Keratinocyte (primary cell): ENCODE measurements at regions not wholly inside any gene's neighbourhood (a gene's known extent, or its start where the extent isn't known, plus 50 kb on each side); places are given as distances from the start of the nearest gene placed in this dataset.

Experiments
- EZH2 ChIP-seq: IDR thresholded peaks from one replicate; pipeline ENCODE4 v1.6.1; 2012; ENCODE audit warnings: inconsistent platforms, mild to moderate bottlenecking, low read length, moderate library complexity
- TF ChIP-seq, protein P1 (sequence below), 3 experiments: IDR thresholded peaks in 1 of 3; conservative IDR thresholded peaks in 1 of 3; optimal IDR thresholded peaks in 1 of 3; 2 replicates in 2 of 3; 3 replicates in 1 of 3; pipeline versions ENCODE3 to v1.5.1; 2011; ENCODE audit warnings: low read length in 3 of 3, mild to moderate bottlenecking in 3 of 3, moderate library complexity in 2 of 3, control low read depth in 1 of 3, inconsistent platforms in 1 of 3; ENCODE audit not compliant: insufficient read depth in 2 of 3; ENCODE audit errors: extremely low read depth in 1 of 3

GRCh38 chr2:8510519-8510918, 171.3 kb upstream of the ID2 start:
- TF ChIP-seq EZH2, result no peak
- TF ChIP-seq, protein P1, sequence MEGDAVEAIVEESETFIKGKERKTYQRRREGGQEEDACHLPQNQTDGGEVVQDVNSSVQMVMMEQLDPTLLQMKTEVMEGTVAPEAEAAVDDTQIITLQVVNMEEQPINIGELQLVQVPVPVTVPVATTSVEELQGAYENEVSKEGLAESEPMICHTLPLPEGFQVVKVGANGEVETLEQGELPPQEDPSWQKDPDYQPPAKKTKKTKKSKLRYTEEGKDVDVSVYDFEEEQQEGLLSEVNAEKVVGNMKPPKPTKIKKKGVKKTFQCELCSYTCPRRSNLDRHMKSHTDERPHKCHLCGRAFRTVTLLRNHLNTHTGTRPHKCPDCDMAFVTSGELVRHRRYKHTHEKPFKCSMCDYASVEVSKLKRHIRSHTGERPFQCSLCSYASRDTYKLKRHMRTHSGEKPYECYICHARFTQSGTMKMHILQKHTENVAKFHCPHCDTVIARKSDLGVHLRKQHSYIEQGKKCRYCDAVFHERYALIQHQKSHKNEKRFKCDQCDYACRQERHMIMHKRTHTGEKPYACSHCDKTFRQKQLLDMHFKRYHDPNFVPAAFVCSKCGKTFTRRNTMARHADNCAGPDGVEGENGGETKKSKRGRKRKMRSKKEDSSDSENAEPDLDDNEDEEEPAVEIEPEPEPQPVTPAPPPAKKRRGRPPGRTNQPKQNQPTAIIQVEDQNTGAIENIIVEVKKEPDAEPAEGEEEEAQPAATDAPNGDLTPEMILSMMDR (optimal IDR thresholded peaks at IDR 0.05 in 1 of 3, IDR thresholded peaks at IDR 0.05 in 1 of 3, conservative IDR thresholded peaks at IDR 0.05 in 1 of 3; ENCODE audit: extremely low read depth in 1 of 3, insufficient read depth in 2 of 3, low read length in 3 of 3), result no peak
